WTC11 (cell line): ENCODE measurements at regions not wholly inside any gene's neighbourhood (a gene's known extent, or its start where the extent isn't known, plus 50 kb on each side); places are given as distances from the start of the nearest gene placed in this dataset.

Experiments used
- CREB1 ChIP-seq: sonication (generic); formaldehyde crosslinking; IDR thresholded peaks from 2 replicates; pipeline ENCODE4 v1.8.0; 2023; ENCODE audit warnings: mild to moderate bottlenecking, missing genetic modification reagents
- CREM ChIP-seq: sonication (generic); formaldehyde crosslinking; IDR thresholded peaks from 2 replicates; pipeline ENCODE4 v1.8.1; 2022; ENCODE audit warnings: mild to moderate bottlenecking, missing genetic modification reagents, moderate library complexity
- ESRRA ChIP-seq: sonication (generic); formaldehyde crosslinking; IDR thresholded peaks from 2 replicates; pipeline ENCODE4 v1.8.1; 2022; ENCODE audit warnings: mild to moderate bottlenecking, missing genetic modification reagents, borderline replicate concordance
- MAX ChIP-seq: sonication (generic); formaldehyde crosslinking; IDR thresholded peaks from 2 replicates; pipeline ENCODE4 v1.8.0; 2022; ENCODE audit warnings: mild to moderate bottlenecking, missing genetic modification reagents
- NR3C1 ChIP-seq: sonication (generic); formaldehyde crosslinking; conservative IDR thresholded peaks from 2 replicates; pipeline ENCODE4 v1.8.1; 2023; ENCODE audit warnings: low read depth, mild to moderate bottlenecking, missing genetic modification reagents
- PRDM15 ChIP-seq: sonication (generic); formaldehyde crosslinking; IDR thresholded peaks from 2 replicates; pipeline ENCODE4 v1.8.0; 2022; ENCODE audit warnings: missing genetic modification reagents
- SOX15 ChIP-seq: fragments of 250-450 bp; sonication (Bioruptor Pico); IDR thresholded peaks from 2 replicates; pipeline ENCODE4 v1.9.0; 2021; ENCODE audit warnings: mild to moderate bottlenecking
- TEAD4 ChIP-seq: sonication (generic); formaldehyde crosslinking; IDR thresholded peaks from 2 replicates; pipeline ENCODE4 v1.8.0; 2022; ENCODE audit warnings: mild to moderate bottlenecking, missing genetic modification reagents
- TF ChIP-seq, protein P1 (sequence below): fragments of 200-600 bp; IDR thresholded peaks from 2 replicates; pipeline ENCODE4 v1.8.0; 2022; ENCODE audit warnings: antibody characterized with exemption
- TF ChIP-seq, protein P2 (sequence below): sonication (generic); formaldehyde crosslinking; IDR thresholded peaks from 2 replicates; pipeline ENCODE4 v1.8.0; 2022; ENCODE audit warnings: mild to moderate bottlenecking, missing genetic modification reagents
- TF ChIP-seq, protein P3 (sequence below): sonication (generic); formaldehyde crosslinking; IDR thresholded peaks from 2 replicates; pipeline ENCODE4 v1.8.0; 2023; ENCODE audit warnings: missing genetic modification reagents, mild to moderate bottlenecking, borderline replicate concordance
- TF ChIP-seq, protein P4 (sequence below): sonication (generic); formaldehyde crosslinking; IDR thresholded peaks from 2 replicates; pipeline ENCODE4 v1.8.1; 2023; ENCODE audit warnings: mild to moderate bottlenecking, missing genetic modification reagents, moderate library complexity

DNA sequence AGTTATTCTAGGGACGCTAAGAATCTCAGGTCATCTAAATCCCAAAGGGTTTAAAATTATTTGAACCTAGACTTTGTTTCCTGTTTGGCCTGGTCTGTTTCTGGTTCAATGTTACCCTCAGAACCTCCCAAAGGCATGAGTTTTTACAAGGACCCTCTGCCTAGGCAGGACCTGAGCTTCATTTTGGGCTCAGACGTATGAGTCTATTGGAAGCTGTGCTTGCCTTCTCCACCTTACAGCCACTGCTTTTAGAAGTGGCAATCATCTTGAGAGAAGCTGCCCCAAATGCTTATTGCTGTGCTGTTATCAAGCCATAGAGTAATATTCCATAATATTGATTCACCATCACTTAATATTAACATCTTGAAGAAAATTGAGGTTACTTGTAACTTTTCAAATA lies 510.4 kb downstream of the TLE4 start:
- TF ChIP-seq MAX (CRISPR knock-in tag) (no peak), ESRRA (CRISPR knock-in tag) (no peak), CREM (CRISPR knock-in tag) (no peak), CREB1 (CRISPR knock-in tag) (no peak), TEAD4 (CRISPR knock-in tag) (no peak), SOX15 (CRISPR knock-in tag) (no peak), NR3C1 (CRISPR knock-in tag) (no peak), PRDM15 (CRISPR knock-in tag) (no peak)
- TF ChIP-seq, protein P1, sequence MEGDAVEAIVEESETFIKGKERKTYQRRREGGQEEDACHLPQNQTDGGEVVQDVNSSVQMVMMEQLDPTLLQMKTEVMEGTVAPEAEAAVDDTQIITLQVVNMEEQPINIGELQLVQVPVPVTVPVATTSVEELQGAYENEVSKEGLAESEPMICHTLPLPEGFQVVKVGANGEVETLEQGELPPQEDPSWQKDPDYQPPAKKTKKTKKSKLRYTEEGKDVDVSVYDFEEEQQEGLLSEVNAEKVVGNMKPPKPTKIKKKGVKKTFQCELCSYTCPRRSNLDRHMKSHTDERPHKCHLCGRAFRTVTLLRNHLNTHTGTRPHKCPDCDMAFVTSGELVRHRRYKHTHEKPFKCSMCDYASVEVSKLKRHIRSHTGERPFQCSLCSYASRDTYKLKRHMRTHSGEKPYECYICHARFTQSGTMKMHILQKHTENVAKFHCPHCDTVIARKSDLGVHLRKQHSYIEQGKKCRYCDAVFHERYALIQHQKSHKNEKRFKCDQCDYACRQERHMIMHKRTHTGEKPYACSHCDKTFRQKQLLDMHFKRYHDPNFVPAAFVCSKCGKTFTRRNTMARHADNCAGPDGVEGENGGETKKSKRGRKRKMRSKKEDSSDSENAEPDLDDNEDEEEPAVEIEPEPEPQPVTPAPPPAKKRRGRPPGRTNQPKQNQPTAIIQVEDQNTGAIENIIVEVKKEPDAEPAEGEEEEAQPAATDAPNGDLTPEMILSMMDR, result no peak
- TF ChIP-seq, protein P2, sequence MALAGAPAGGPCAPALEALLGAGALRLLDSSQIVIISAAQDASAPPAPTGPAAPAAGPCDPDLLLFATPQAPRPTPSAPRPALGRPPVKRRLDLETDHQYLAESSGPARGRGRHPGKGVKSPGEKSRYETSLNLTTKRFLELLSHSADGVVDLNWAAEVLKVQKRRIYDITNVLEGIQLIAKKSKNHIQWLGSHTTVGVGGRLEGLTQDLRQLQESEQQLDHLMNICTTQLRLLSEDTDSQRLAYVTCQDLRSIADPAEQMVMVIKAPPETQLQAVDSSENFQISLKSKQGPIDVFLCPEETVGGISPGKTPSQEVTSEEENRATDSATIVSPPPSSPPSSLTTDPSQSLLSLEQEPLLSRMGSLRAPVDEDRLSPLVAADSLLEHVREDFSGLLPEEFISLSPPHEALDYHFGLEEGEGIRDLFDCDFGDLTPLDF (CRISPR knock-in tag), result no peak
- TF ChIP-seq, protein P3, sequence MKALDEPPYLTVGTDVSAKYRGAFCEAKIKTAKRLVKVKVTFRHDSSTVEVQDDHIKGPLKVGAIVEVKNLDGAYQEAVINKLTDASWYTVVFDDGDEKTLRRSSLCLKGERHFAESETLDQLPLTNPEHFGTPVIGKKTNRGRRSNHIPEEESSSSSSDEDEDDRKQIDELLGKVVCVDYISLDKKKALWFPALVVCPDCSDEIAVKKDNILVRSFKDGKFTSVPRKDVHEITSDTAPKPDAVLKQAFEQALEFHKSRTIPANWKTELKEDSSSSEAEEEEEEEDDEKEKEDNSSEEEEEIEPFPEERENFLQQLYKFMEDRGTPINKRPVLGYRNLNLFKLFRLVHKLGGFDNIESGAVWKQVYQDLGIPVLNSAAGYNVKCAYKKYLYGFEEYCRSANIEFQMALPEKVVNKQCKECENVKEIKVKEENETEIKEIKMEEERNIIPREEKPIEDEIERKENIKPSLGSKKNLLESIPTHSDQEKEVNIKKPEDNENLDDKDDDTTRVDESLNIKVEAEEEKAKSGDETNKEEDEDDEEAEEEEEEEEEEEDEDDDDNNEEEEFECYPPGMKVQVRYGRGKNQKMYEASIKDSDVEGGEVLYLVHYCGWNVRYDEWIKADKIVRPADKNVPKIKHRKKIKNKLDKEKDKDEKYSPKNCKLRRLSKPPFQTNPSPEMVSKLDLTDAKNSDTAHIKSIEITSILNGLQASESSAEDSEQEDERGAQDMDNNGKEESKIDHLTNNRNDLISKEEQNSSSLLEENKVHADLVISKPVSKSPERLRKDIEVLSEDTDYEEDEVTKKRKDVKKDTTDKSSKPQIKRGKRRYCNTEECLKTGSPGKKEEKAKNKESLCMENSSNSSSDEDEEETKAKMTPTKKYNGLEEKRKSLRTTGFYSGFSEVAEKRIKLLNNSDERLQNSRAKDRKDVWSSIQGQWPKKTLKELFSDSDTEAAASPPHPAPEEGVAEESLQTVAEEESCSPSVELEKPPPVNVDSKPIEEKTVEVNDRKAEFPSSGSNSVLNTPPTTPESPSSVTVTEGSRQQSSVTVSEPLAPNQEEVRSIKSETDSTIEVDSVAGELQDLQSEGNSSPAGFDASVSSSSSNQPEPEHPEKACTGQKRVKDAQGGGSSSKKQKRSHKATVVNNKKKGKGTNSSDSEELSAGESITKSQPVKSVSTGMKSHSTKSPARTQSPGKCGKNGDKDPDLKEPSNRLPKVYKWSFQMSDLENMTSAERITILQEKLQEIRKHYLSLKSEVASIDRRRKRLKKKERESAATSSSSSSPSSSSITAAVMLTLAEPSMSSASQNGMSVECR (CRISPR knock-in tag), result no peak
- TF ChIP-seq, protein P4, sequence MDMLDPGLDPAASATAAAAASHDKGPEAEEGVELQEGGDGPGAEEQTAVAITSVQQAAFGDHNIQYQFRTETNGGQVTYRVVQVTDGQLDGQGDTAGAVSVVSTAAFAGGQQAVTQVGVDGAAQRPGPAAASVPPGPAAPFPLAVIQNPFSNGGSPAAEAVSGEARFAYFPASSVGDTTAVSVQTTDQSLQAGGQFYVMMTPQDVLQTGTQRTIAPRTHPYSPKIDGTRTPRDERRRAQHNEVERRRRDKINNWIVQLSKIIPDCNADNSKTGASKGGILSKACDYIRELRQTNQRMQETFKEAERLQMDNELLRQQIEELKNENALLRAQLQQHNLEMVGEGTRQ (CRISPR knock-in tag), result no peak
